OCI-LY7 (cell line): ENCODE measurements at regions not wholly inside any gene's neighbourhood (a gene's known extent, or its start where the extent isn't known, plus 50 kb on each side); places are given as distances from the start of the nearest gene placed in this dataset.

Experiments used
- BruUV-seq: library from RNA; stranded (reverse); fragments of 400-500 nt; replicated peaks from 2 replicates; lab custom pipeline; 2021; lab: Mats Ljungman, UMichigan
- CTCF ChIA-PET: fragments of 300-600 bp; sonication (Branson Sonifier 250); formaldehyde crosslinking; loops from one replicate; lab custom pipeline; 2022; ENCODE audit warnings: antibody characterized with exemption; ENCODE audit not compliant: unreplicated experiment; lab: Charles Lee
- POLR2A ChIA-PET: fragments of 300-600 bp; sonication (Branson Sonifier 250); formaldehyde crosslinking; loops from one replicate; lab custom pipeline; 2022; ENCODE audit warnings: antibody characterized with exemption; lab: Charles Lee
- DNase-seq: peaks from one replicate; pipeline ENCODE4 v3.0.0-alpha.2; 2015; ENCODE audit warnings: low spot score
- H2AFZ ChIP-seq: fragments of 200-600 bp; sonication (generic), shearing (Covaris generic); 2 replicates; pipeline ENCODE4 v1.6.1; 2014; ENCODE audit warnings: mild to moderate bottlenecking, antibody characterized with exemption, low read length, moderate library complexity
- H3K27ac ChIP-seq: fragments of 200-600 bp; sonication (generic); 2 replicates; pipeline ENCODE4 v1.5.1; 2014; ENCODE audit warnings: mixed run types, low read depth, mild to moderate bottlenecking, moderate library complexity, low read length, inconsistent platforms; ENCODE audit not compliant: poor library complexity, severe bottlenecking
- H3K36me3 ChIP-seq: fragments of 200-600 bp; sonication (generic); 2 replicates; pipeline ENCODE4 v1.6.1; 2014; ENCODE audit warnings: mild to moderate bottlenecking, antibody characterized with exemption, low read length, moderate library complexity, mixed read lengths; ENCODE audit not compliant: insufficient read depth
- H3K4me1 ChIP-seq: fragments of 200-600 bp; sonication (generic); 2 replicates; pipeline ENCODE4 v1.5.1; 2014; ENCODE audit warnings: mild to moderate bottlenecking, low read length; ENCODE audit not compliant: insufficient read depth, poor library complexity, severe bottlenecking
- H3K4me2 ChIP-seq: fragments of 200-600 bp; sonication (generic); 2 replicates; pipeline ENCODE4 v1.6.1; 2014; ENCODE audit warnings: mild to moderate bottlenecking, low read length
- H3K4me3 ChIP-seq: fragments of 200-600 bp; sonication (generic); 2 replicates; pipeline ENCODE4 v1.5.1; 2014; ENCODE audit warnings: mild to moderate bottlenecking, low read depth, low read length; ENCODE audit not compliant: poor library complexity, severe bottlenecking
- H3K79me2 ChIP-seq: fragments of 200-600 bp; sonication (generic); 2 replicates; pipeline ENCODE4 v1.6.1; 2016; ENCODE audit warnings: low read depth, mild to moderate bottlenecking, low read length, moderate library complexity, mixed read lengths; ENCODE audit not compliant: insufficient read depth
- H3K9me2 ChIP-seq: fragments of 200-600 bp; sonication (generic); 2 replicates; pipeline ENCODE4 v1.6.1; 2016; ENCODE audit warnings: mild to moderate bottlenecking, low read length, mixed read lengths; ENCODE audit not compliant: insufficient read depth
- H3K9me3 ChIP-seq: fragments of 200-600 bp; sonication (generic); 2 replicates; pipeline ENCODE4 v1.6.1; 2014; ENCODE audit warnings: mild to moderate bottlenecking, mixed run types, low read length, mixed read lengths
- H4K20me1 ChIP-seq: fragments of 200-600 bp; sonication (generic); 2 replicates; pipeline ENCODE4 v1.6.1; 2014; ENCODE audit warnings: mild to moderate bottlenecking, antibody characterized with exemption, low read length, moderate library complexity, mixed read lengths; ENCODE audit not compliant: insufficient read depth
- EZH2phosphoT487 ChIP-seq: fragments of 200-600 bp; sonication (generic); IDR thresholded peaks from 2 replicates; pipeline ENCODE4 v1.6.1; 2018; ENCODE audit warnings: low read depth, borderline replicate concordance, mild to moderate bottlenecking, mixed run types, antibody characterized with exemption, low read length, moderate library complexity, mixed read lengths
- intact Hi-C: fragments of 100-400 bp; cut with micrococcal nuclease; formaldehyde crosslinking; loops from one replicate; pipeline ENCODE4 v1.10.0; 2022; ENCODE audit not compliant: unreplicated experiment
- TF ChIP-seq, protein P1 (sequence below): fragments of 200-600 bp; sonication (generic); conservative IDR thresholded peaks from 2 replicates; pipeline ENCODE4 v1.5.1; 2014; ENCODE audit warnings: mild to moderate bottlenecking, antibody characterized with exemption, low read length, moderate library complexity, mixed read lengths

DNA sequence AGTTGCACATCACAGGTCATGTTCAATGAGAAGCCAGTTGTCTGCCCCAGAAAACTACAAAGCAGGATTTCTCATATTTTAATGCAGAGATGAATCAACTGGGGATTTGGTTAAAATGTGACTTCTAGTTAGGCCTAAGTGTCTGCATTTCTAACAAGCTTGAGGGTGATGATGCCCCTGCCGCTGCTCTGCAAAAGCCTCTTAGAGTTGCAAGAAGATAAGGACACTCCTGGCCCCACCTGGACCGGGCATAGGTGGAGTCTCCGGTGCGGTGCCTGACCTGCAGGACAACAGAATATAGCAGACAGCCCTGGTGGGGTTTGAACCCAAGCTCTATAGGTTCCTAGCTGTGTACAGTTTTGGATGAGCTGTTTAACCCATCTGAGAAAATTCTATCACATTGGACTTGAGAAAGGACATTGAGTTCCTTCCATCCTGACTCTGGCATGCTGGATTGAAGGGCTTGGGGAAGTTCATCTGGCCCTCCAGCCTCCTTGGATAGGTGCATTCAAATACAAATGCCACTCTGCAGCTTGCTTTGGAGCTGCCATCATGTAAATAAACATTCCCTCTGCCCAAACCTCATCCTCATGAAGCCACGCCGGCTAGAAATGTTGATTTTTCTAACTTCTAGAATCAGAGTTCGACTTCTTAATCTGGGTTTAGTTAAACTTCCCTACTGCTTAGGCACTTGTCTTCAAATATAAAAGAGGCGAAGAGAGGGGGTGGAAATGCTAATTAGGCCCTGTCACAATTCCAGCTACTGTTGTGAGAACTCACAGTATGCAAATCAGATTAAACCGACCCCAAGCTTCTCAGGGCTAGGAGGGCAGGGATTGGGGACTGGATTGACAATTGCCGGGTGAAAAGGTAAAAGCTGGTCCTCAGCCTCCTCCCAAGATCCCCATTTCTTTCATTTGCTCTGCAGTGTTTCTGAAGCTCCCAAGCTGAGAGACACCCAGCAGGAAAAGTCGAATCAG is 1225.6 kb downstream of the VRK1 start:
- intact Hi-C loops = no loop called here
- H3K9me3 ChIP-seq = no peaks in the 10 kb centered on the region
- TF ChIP-seq, protein P1, sequence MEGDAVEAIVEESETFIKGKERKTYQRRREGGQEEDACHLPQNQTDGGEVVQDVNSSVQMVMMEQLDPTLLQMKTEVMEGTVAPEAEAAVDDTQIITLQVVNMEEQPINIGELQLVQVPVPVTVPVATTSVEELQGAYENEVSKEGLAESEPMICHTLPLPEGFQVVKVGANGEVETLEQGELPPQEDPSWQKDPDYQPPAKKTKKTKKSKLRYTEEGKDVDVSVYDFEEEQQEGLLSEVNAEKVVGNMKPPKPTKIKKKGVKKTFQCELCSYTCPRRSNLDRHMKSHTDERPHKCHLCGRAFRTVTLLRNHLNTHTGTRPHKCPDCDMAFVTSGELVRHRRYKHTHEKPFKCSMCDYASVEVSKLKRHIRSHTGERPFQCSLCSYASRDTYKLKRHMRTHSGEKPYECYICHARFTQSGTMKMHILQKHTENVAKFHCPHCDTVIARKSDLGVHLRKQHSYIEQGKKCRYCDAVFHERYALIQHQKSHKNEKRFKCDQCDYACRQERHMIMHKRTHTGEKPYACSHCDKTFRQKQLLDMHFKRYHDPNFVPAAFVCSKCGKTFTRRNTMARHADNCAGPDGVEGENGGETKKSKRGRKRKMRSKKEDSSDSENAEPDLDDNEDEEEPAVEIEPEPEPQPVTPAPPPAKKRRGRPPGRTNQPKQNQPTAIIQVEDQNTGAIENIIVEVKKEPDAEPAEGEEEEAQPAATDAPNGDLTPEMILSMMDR = no peak
- TF ChIP-seq EZH2phosphoT487 = no peak
- no peaks in the 10 kb centered on the region for H3K79me2 ChIP-seq
- no peak overlapping the region for H3K4me2 ChIP-seq
- no peak for DNase-seq
- ChIA-PET CTCF (no interaction called here), POLR2A (interaction anchor here (0.6 kb wide), 1 partner anchor 272 kb away, joined by 3 read pairs; no protein-coding TSS in a partner anchor)
- no peak overlapping the region for H3K27ac ChIP-seq
- no peak overlapping the region for H3K4me3 ChIP-seq
- no peaks in the 10 kb centered on the region for H3K36me3 ChIP-seq
- no peaks in the 10 kb centered on the region for H4K20me1 ChIP-seq
- no peak overlapping the region for H2AFZ ChIP-seq
- H3K4me1 ChIP-seq = no peaks in the 10 kb centered on the region
- BruUV-seq = no TSS peak
- no peaks in the 10 kb centered on the region for H3K9me2 ChIP-seq

DNA sequence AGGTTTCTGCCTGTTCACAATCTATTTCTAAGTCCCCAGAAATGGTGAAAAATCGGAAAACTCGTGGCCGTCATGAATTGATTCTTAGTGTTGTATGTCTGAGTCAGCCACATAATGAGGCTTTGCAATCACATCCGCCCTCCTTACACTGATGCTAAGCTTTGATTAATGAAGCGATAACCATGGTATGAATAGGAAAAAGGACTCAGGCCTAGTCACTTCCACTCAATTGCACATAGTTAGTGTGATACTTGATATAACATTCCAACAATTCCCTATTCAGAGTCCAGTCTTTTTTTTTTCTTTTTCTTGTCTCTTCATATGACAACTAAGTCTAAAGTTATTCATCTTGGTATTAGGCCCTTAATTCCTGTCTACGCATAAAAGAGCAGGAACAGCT is 1231.0 kb downstream of the VRK1 start:
- H3K4me1 ChIP-seq = no peaks in the 10 kb centered on the region
- H4K20me1 ChIP-seq = no peaks in the 10 kb centered on the region
- no peak overlapping the region for H3K4me3 ChIP-seq
- TF ChIP-seq, protein P1 = no peak
- TF ChIP-seq EZH2phosphoT487 = no peak
- no peaks in the 10 kb centered on the region for H3K79me2 ChIP-seq
- no peak overlapping the region for H3K27ac ChIP-seq
- no peaks in the 10 kb centered on the region for H3K9me2 ChIP-seq
- H3K4me2 ChIP-seq = no peak overlapping the region
- ChIA-PET POLR2A (no interaction called here), CTCF (no interaction called here)
- no TSS peak for BruUV-seq
- intact Hi-C loops = no loop called here
- no peaks in the 10 kb centered on the region for H3K9me3 ChIP-seq
- no peak overlapping the region for H2AFZ ChIP-seq
- no peaks in the 10 kb centered on the region for H3K36me3 ChIP-seq
- DNase-seq = no peak

DNA sequence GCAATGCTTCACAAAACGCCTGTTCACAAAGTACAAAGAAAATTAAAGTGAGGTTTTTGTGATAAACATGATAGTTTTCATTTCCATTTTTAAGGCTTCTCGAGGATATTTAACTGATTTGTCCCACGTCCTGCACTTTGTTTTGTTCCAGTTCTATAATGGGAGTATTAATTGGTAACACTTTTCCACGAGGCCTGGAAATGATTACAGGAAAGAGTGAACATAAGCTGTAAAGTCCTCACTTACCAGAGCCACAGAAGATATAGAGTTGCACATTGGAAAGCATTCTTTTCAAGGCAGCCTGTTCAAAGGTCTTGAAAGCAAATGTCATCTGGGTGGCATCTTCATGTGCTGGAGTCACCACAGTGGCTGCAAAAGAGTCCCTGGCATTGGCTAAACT is 1236.6 kb downstream of the BCL11B start:
- H3K4me1 ChIP-seq = no peaks in the 10 kb centered on the region
- intact Hi-C loops = no loop called here
- ChIA-PET POLR2A (no interaction called here), CTCF (no interaction called here)
- DNase-seq = no peak
- no peak overlapping the region for H3K27ac ChIP-seq
- H3K9me3 ChIP-seq = no peaks in the 10 kb centered on the region
- no peaks in the 10 kb centered on the region for H4K20me1 ChIP-seq
- H3K79me2 ChIP-seq = no peaks in the 10 kb centered on the region
- no TSS peak for BruUV-seq
- H3K9me2 ChIP-seq = no peaks in the 10 kb centered on the region
- no peaks in the 10 kb centered on the region for H3K36me3 ChIP-seq
- TF ChIP-seq EZH2phosphoT487 = no peak
- TF ChIP-seq, protein P1 = no peak
- H3K4me3 ChIP-seq = no peak overlapping the region
- no peak overlapping the region for H3K4me2 ChIP-seq
- H2AFZ ChIP-seq = no peak overlapping the region
